ENCODE measurements at regions not wholly inside any gene's neighbourhood (a gene's known extent, or its start where the extent isn't known, plus 50 kb on each side); places are given as distances from the start of the nearest gene placed in this dataset.
"Not testable (repeated sequence)": the region's sequence is repeated elsewhere in the genome, so short reads cannot be mapped to it uniquely, and the experiment has no call there.

DNA sequence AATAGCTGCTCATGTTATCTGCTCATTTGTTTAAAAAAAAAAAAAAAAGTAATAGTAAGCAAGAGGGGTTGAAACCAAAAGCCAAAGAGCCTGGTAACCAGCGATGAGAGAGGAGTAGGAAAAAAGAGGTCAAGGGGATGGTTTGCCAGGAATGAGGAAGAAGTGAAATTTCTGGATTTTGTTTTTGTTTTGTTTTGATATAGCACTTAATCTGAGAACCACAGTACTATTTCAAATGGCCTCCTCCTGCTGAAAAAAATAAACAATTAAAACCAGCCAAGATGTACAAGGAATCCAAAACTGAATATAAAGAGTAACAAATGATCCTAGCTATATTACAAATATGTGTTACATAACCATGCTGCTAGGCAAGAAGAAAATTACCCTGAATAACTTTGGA, 213.1 kb downstream of the FGFR2 start:
- no peak for DNase-seq (ENCODE audit: low spot score)

DNA sequence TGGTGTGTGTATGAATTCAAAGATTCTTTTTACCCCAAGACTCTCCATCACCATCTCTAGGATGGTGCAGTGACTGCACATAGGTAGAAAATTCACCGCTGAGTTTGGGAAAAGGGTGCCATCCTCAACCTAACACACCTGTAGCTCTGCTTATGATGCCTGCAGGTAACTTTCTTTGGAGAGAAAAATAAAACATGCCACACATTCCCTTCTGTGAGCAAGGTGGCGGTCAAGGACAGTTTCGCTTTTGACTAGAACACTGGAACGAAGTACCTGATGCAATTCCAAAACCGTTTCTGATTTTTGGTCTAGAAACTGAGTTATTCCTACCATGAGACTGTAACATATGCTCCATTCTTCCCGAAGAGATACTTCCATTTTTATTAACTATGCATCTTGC, 205.6 kb downstream of the FGFR2 start:
- DNase-seq (ENCODE audit: low spot score): no peak

DNA sequence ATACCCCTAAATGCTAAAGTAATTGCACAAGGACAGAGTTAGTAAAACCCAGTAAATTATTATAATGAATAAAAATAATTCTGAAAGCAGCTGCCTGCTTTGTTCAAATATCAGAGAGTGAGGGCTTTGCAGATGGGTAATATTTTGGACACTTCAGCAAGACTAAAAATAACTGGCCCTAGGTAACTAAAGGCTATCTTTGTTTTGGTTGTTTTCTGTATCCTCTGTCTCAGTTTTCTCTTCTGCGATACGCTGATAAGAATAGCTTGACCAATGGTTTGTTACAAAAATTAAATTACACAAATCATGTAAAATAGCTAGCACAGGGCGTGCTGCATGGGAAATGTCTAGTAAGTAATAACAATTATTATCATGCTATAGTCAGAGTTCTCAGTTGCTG, 204.7 kb downstream of the FGFR2 start:
- DNase-seq (ENCODE audit: low spot score): no peak

DNA sequence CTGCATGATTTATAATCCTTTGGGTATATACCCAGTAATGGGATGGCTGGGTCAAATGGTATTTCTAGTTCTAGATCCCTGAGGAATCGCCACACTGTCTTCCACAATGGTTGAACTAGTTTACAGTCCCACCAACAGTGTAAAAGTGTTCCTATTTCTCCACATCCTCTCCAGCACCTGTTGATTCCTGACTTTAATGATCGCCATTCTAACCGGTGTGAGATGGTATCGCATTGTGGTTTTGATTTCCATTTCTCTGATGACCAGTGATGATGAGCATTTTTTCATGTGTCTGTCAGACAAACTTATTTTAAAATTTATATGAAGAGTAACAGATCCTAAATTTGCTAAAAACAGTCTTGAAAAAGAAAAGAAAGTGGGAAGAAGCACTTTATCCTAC, 197.7 kb downstream of the FGFR2 start:
- DNase-seq (ENCODE audit: low spot score): not testable (repeated sequence)

DNA sequence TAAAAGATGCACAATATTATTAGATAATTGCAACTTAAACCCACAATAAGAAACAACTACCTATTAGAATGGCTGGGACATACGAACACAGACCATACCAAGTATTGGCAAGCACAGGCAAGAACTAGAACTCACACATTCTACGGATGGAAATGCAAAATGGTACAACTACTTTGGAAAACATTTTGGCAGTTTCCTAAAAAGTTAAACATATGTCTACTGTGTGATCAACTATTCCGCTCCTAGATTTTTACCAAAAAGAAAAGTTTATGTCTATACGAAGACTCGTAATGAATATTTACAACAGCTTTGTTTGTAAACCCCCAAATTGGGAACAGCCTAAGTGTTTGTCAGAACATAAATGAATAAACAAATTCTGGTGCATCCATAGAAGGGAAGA, 194.7 kb downstream of the FGFR2 start:
- no peak for DNase-seq (ENCODE audit: low spot score)

DNA sequence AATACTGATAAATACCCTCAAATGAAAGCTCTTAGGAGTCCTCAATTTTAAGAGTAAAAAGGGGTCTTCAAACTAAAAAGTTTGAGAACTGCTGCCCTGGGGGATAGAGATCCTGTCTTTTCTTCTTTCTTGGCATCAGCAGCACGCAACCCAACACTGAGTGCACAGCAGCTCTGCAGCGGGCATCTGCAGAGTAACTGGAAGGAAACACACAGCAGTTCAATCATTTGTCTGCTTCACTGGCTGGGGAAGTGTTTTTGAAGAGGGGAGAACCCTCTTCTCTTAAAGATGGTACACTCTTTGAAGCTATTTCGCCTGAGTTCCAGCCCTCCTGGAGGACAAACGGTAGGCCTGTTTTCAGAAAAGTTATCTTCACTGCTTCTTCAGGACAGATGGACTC, 193.6 kb downstream of the FGFR2 start:
- DNase-seq (ENCODE audit: low spot score): no peak

DNA sequence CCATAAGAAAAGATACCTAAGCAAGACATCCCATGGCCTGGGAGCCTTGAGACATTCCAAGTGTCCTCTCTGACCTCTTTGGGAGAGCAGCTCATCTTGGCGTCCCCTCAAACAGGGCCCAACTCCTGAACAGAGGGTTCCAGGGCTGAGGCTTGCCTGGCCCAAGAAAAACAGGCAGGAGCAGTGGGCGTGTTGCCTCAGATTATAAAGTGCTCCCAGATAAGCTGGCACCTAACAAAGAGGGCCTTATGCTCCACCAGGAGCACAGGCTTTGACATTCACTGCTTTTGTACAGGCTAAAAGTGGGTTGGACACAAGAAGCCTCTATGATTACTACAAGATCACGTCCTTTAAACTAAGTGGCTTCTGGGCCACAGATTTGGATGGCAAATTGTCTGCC, 193.1 kb downstream of the FGFR2 start:
- no peak for DNase-seq (ENCODE audit: low spot score)

DNA sequence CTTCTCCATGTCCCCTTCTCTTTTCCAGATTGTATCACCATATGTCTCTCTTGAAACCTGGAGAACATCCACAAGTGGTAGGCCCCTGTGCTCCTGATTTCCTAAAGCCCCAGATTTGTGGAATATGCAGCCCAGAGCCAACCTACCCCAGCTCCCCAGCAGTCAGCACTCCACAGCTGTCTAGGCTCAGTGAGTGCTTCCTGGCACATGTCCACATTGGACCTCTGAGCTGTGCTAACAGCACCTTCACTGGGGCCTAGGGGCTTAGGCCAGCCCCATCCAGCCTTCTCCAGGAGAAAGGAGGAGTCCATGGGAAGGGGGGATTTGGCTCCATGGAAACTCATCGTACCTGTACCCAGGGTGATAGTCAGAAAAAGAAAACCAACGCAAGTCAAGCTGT, 192.7 kb downstream of the FGFR2 start:
- no peak for DNase-seq (ENCODE audit: low spot score)

DNA sequence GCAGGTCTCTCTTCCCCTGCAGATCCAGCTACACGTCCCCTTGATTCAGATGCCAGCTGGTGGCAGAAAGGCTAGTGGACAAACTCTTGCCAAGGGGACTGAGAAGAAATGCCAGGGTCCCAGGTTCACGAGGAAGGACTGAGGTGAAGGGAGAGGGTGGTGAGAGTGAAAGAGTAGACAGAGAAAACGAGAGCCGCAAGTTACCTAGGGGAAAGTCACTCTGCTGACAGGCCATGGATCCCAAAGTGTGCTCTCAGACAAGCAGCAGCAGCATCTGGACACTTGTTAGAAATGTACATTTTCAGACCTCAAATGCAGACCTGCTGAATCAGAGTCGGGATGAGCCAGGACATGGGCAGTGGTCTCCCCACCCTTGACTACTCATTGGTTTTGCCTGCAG, 192.3 kb downstream of the FGFR2 start:
- DNase-seq (ENCODE audit: low spot score): no peak

DNA sequence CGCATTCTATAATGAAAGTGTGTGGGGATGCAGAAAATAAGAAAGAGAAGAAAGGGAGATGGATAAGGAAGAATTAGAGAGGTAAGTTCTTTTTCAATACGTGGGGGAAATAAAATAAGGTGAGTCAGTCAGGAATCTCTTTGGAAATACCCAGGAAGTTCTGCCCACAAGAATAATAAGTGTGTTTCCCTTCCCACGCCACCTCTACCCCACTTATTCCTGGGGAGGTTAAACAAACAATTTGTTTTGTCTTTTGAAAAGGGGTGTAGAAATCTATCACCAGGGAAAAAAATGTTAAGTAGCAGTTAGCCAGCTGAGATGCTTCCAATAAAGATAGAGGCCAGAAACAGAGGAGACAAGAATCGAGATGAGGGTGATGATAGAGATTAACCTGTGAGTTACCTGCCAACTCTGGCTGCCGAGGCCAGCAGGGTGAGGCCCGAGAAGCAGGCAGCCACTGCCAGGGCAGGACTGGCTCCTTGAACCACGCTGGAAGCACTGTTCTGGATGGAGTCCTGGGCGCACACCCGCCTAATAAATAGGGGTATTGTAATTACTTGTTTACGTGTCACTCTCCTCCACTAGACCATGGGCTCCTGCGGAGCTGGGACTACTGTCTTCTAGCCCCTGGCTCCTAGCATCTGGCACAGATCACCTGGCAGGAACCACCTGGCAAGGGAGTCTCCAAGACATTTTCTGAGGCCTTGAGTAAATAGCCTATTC, 191.3 kb downstream of the FGFR2 start:
- DNase-seq (ENCODE audit: low spot score): no peak

DNA sequence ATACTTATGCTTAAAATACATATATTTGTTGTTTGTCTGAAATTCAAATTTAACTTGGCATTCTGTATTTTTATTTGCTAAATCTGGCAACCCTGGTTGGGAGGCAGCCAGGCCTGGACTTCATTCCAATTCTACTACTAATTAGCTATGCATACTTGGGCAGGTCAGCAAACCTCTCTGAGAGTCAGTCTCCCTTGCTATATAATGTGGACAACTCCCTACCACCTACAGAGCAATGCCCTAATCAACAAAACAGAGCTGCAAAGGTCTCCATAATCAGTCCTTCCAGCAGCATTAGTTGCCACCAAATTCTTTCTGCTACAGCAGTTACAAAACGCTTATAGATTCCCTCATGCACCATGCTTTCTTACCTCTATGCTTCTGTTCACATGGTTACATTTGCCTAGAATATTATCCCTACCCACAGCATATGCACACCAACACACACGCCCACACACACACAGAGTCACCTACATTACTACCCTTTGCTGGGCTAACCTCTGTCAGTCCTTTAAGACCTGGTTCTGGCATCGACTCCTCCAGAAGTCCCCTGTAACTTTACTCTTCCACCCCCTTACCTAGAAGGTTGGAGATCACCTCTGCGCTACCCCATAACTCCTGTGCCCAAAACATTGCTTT, 188.7 kb downstream of the FGFR2 start:
- no peak for DNase-seq (ENCODE audit: low spot score)

DNA sequence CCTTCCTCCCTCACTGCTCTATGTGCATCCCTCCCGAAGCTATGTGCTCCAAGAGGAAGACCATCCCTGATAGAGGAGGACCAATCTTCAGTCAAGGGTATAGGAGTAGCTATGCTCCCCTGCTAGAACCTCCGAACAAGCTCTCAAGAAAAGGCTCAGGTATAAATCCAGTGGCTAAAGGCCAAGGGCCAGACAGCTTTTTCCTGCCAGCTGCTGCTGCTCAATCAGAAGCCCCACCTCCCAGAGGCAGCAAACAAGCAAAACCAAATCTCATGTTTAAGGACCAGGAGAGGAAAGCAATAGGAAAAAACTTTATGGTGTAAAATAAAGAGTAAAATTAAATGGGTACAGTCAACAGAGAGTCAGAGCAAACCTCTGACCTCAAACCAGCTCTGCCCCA, 187.2 kb downstream of the FGFR2 start:
- DNase-seq (ENCODE audit: low spot score): no peak

DNA sequence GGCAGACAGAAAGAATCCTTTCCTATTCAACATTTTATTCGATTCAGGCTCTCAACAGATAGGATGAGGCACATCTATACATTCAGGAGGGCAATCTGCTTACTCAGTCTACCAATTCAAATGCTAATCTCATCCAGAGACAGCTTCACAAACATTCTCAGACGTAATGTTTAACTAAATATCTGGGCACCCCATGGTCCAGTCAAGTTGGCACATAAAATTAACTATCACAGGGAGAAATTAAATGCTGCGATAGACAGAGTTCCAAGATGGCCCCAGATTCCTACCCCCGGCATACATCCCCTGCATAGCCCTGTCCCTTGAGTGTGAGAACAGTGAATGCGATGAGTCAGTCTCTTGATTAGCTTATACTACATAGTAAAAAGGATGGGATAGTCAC, 184.3 kb downstream of the FGFR2 start:
- DNase-seq (ENCODE audit: low spot score): no peak

DNA sequence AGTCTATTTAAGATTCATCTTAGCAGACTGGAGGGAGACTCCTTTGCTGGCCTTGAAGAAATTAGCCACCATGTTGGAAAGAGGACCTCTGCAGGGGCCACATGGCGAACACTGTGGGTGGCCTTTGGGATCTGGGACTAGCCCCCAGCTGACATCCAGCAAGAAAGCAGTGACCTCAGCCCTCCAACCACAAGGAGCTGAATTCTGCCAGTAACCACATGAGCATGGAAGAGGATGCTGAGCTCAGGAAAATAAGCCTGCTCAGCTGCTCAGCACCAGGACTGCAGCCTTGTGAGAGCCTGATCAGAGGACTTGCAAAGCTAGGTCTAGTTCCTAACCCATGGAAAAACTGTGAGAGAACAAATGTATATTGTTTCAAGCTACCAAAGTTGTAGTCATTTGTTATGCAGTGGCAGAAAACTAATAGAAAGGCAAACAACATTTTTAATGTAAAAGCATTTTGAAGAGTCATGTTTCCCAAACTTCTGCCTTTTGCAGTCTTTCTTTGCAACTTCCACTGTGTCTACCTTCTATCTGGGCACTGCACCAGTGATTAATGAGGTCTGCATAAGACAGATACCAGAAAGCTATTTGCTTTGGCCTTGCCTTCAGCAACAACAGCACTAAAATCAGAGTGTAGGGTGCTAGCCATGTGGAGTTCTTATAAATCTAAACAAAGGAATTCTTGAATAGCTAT, 183.7 kb downstream of the FGFR2 start:
- DNase-seq (ENCODE audit: low spot score): no peak

DNA sequence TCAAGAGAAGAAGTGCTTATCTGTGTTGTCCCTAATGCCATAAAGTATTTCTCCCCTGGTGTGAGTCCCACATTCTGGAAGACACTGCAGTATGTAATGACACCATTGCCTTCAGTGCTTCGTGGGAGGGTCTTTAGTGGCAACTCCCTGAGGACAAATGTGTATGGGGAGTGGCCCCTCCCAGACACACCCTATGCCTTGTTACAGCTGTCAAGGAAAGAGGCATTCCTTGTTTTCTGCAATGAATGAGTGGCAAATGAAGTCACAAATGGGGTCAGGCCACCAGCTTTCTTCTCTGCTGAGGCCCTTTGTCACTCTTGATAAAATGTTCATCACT, 183.2 kb downstream of the FGFR2 start:
- DNase-seq (ENCODE audit: low spot score): no peak

DNA sequence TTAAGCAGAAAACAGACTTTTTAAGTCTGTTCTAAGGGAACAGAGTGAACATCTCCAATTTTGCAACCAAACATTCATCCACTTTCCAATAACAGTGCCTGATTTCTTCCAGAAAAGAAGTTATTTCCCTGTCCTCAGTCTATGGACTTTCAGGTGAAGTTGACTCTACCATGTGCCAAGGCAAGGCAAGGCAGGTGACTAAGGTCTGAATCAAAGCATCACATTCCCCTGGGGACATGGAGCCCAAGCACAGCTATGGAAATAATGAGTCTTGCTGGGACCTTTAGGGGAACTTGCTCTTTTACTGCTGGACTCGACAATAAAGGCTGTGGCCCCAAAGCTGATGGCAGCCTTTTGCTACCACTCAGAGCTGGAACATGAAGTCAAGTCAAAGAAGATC, 182.2 kb downstream of the FGFR2 start:
- DNase-seq (ENCODE audit: low spot score): no peak

DNA sequence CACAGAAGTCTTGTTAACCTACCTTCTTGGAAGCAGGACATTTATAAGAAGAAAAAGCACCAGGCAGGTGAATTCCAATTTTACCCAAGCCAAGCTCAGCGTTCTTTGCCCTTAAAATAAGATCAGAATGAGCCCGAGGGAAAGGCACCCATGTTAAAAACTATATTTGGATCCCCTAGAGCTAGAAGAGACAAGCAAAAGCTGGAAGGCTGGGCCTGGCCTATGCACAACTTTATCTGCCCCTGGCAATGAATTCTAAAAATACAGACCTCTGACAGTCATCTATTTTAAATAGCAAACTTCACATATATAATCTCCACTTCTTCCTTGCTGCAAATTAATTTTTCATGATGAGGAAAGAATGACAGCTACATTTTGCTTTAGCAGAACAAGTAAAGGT, 180.9 kb downstream of the FGFR2 start:
- no peak for DNase-seq (ENCODE audit: low spot score)

DNA sequence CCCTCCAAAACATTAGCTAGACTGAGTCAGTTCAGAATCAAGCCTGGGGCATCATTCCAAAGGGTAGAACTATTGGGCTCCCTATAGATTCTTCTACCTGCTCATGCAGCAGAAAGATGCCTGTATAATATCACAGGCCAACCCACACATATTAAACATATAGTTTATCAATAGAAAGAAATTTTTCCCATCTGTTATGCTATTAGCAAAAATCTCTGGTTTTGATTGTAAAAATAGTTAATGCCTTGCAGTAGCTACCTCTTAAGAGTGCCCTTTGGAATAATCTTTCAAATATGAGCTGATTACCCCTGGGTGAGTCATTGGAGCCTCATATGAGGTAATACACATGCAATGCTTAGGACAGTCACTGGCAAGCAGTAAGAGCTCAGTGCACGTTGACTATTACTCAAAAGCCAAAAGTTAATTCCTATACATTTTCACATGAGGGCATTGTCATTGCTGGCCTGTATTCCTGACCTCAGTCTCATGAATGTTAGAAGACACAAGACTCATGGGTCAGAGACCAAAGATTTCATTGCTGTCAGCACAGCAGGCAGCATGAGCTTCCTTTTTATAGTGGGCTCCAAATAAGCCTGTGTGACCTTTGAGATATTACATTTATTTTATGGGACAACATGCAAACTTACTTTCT, 180.0 kb downstream of the FGFR2 start:
- no peak for DNase-seq (ENCODE audit: low spot score)

DNA sequence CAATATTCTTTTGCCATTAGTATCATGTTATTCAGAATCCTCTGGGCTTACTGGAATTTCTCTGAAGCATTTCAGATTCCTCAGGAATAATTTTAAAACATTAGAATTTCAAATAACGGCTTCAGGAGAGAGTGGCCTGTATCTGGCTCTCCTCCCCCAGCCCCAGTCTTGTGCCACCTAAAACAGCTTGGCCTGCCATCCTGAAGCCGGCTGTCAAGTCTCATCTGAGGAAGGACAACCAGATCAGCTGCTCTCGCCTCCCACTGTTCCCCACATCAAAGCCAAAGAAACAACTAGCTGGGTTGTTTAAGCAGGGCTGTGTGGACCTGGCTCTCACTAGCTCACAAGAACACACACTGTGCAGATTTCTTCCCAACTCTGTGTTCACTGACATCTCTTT, 178.2 kb downstream of the FGFR2 start:
- no peak for DNase-seq (ENCODE audit: low spot score)

DNA sequence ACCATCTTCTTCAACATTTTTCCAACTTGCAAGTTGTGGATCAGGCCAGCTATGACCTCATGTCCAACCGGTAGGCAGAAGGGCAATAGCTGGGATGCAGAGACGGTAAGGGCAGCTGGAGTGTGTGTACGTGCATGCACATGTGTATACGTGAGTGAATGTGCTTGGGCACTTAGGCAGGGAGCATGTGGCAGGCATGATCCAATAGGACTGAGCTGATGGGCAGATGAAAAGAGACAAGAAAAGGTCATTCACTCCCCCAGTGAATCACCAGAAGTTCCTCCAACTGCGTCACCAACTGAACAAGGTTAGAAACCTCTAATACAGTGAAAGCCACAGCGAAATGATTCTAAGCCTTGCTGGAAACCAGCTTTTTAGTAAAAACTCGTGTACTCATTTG, 176.1 kb downstream of the FGFR2 start:
- DNase-seq (ENCODE audit: low spot score): no peak

DNA sequence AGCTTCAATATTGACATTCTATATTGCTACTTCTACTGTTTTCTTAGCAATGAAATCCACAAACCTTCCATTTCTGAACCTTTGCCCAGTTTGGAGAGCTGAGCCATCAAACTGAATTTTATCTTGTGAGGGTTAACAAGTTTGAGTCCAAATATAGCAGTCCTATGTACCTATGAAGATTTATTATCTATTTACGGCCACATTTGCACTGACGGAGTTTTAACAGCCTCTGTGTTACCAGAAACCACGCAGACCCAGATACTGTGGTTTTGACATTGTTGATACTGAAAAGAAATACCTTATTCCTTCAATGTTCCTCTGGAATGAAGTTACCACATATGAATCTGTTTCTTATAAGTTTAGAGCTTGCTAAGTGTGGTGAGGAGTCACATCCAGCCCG, 172.6 kb downstream of the FGFR2 start:
- no peak for DNase-seq (ENCODE audit: low spot score)

DNA sequence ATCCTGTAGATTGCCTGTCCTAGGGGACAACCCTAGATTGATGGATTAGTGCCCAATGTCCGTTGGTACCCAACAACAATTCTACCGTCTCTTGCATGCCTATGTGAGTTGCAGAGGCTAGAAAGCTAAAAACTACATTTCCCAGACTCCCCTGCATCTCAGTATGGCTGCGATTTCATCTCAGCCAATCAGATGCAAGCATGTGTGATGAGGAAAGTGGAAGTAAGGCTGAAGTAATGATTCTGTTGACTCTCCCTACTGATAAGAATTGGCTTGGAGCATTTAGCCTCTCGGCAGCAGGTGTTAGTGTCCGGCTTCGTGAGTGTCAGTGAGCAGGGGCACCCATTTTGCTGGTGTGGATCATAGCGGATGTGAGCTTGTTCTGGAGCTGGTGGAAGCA, 171.9 kb downstream of the FGFR2 start:
- DNase-seq (ENCODE audit: low spot score): no peak
